ENCODE measurements at regions not wholly inside any gene's neighbourhood (a gene's known extent, or its start where the extent isn't known, plus 50 kb on each side); places are given as distances from the start of the nearest gene placed in this dataset.

GRCh38 chr4:152115118-152115517 is 354.3 kb upstream of the GATB start:
- Histone ChIP-seq H4K20me1 (ENCODE audit: insufficient read depth, low read length) (no peaks in the 10 kb centered on the region), H3K4me3 (replicated peaks in 1 of 3; ENCODE audit: low read depth in 2 of 3, low read length in 3 of 3) (no peak overlapping the region), H3K4me1 (ENCODE audit: control insufficient read depth in 1 of 2, insufficient read depth in 2 of 2, low read length in 2 of 2) (peaks cover 6 to 8% of the 10 kb centered on the region in 2 donors), H3K27me3 (ENCODE audit: control insufficient read depth in 2 of 2, insufficient read depth in 2 of 2, low read length in 2 of 2) (no peaks in the 10 kb centered on the region), H3K9me3 (replicated peaks in 1 of 2; ENCODE audit: control insufficient read depth in 1 of 2, insufficient read depth in 1 of 2, low read length in 2 of 2) (no peaks in the 10 kb centered on the region), H3K79me2 (ENCODE audit: insufficient read depth, low read length) (no peaks in the 10 kb centered on the region), H3K27ac (ENCODE audit: low read depth in 1 of 2, low read length in 2 of 2) (no peak overlapping the region), H3K36me3 (replicated peaks in 1 of 2; ENCODE audit: control insufficient read depth in 1 of 2, insufficient read depth in 2 of 2, low read length in 2 of 2) (no peaks in the 10 kb centered on the region), H3K4me2 (replicated peaks; ENCODE audit: extremely low read depth, low read length, poor library complexity, severe bottlenecking) (no peak overlapping the region), H2AFZ (ENCODE audit: insufficient read depth, low read depth, low read length, poor library complexity, severe bottlenecking) (no peak overlapping the region), H3K9ac (ENCODE audit: insufficient read depth, low read length, poor library complexity, severe bottlenecking) (no peak overlapping the region)
- Mint-ChIP-seq H3K9me3 (peaks cover 0 to 9% (median 0%) of the 10 kb centered on the region in 7 donors), H3K27me3 (ENCODE audit: low read depth in 3 of 3) (peaks cover 0 to 5% (median 4%) of the 10 kb centered on the region in 3 donors), H3K27ac (no peak overlapping the region), H3K4me1 (peaks cover 22% of the 10 kb centered on the region), H3K4me3 (no peak overlapping the region), H3K36me3 (no peaks in the 10 kb centered on the region)
- no peak for DNase-seq
- 100% methylated on average over 2 of the region's 3 CpGs for WGBS (ENCODE audit: insufficient coverage)
- intact Hi-C loops (cut with micrococcal nuclease): no loop called here
- no peak for TF ChIP-seq CTCF (IDR thresholded peaks at IDR 0.05)

- DNase-seq: no peak
- Histone ChIP-seq H3K27ac (ENCODE audit: low read depth in 1 of 2, low read length in 2 of 2) (no peak overlapping the region), H3K4me2 (replicated peaks; ENCODE audit: extremely low read depth, low read length, poor library complexity, severe bottlenecking) (no peak overlapping the region), H3K4me3 (replicated peaks in 1 of 3; ENCODE audit: low read depth in 2 of 3, low read length in 3 of 3) (no peak overlapping the region), H3K79me2 (ENCODE audit: insufficient read depth, low read length) (no peaks in the 10 kb centered on the region), H3K27me3 (ENCODE audit: control insufficient read depth in 2 of 2, insufficient read depth in 2 of 2, low read length in 2 of 2) (no peaks in the 10 kb centered on the region), H3K4me1 (ENCODE audit: control insufficient read depth in 1 of 2, insufficient read depth in 2 of 2, low read length in 2 of 2) (peaks cover 6 to 8% of the 10 kb centered on the region in 2 donors), H2AFZ (ENCODE audit: insufficient read depth, low read depth, low read length, poor library complexity, severe bottlenecking) (no peak overlapping the region), H3K36me3 (replicated peaks in 1 of 2; ENCODE audit: control insufficient read depth in 1 of 2, insufficient read depth in 2 of 2, low read length in 2 of 2) (no peaks in the 10 kb centered on the region), H3K9me3 (replicated peaks in 1 of 2; ENCODE audit: control insufficient read depth in 1 of 2, insufficient read depth in 1 of 2, low read length in 2 of 2) (no peaks in the 10 kb centered on the region), H4K20me1 (ENCODE audit: insufficient read depth, low read length) (no peaks in the 10 kb centered on the region), H3K9ac (ENCODE audit: insufficient read depth, low read length, poor library complexity, severe bottlenecking) (no peak overlapping the region)
- H3K27ac Mint-ChIP-seq: no peak overlapping the region
- TF ChIP-seq CTCF (IDR thresholded peaks at IDR 0.05): no peak
- H3K36me3 Mint-ChIP-seq: no peaks in the 10 kb centered on the region
- H3K4me1 Mint-ChIP-seq: peaks cover 23% of the 10 kb centered on the region
- intact Hi-C loops (cut with micrococcal nuclease): no loop called here
- peaks cover 0 to 8% (median 0%) of the 10 kb centered on the region in 7 donors for H3K9me3 Mint-ChIP-seq
- no peak overlapping the region for H3K4me3 Mint-ChIP-seq
- WGBS (ENCODE audit: insufficient coverage): 83% methylated on average over 1 of the region's 3 CpGs
- H3K27me3 Mint-ChIP-seq (ENCODE audit: low read depth in 3 of 3): peaks cover 0 to 5% (median 5%) of the 10 kb centered on the region in 3 donors
Measured at GRCh38 chr4:152114562-152114961, 353.8 kb upstream of the GATB start.

All from CD14-positive monocyte (primary cell).